Mucosa of rectum (tissue), 2 donors: ENCODE measurements at regions not wholly inside any gene's neighbourhood (a gene's known extent, or its start where the extent isn't known, plus 50 kb on each side); places are given as distances from the start of the nearest gene placed in this dataset.

ENCODE experiments used
- H3K27ac ChIP-seq, 2 donors: one replicate each; pipeline ENCODE4 v1.7.0; 2013; ENCODE audit warnings: inconsistent platforms in 2 of 2, low read depth in 2 of 2, low read length in 2 of 2
- H3K27me3 ChIP-seq, 2 donors: one replicate each; pipeline ENCODE4 v1.7.0; 2013; ENCODE audit warnings: low read length in 2 of 2; ENCODE audit not compliant: control insufficient read depth in 2 of 2, insufficient read depth in 2 of 2
- H3K36me3 ChIP-seq, 2 donors: one replicate each; pipeline ENCODE4 v1.7.0; 2013; ENCODE audit warnings: low read length in 2 of 2; ENCODE audit not compliant: control insufficient read depth in 2 of 2, insufficient read depth in 2 of 2
- H3K4me1 ChIP-seq, 2 donors: one replicate each; pipeline ENCODE4 v1.7.0; 2013; ENCODE audit warnings: low read length in 2 of 2, mild to moderate bottlenecking in 1 of 2; ENCODE audit not compliant: control insufficient read depth in 2 of 2, insufficient read depth in 2 of 2
- H3K4me3 ChIP-seq, 2 donors: one replicate each; pipeline ENCODE4 v1.7.0; 2013; ENCODE audit warnings: low read length in 2 of 2
- H3K9ac ChIP-seq, 2 donors: one replicate each; pipeline ENCODE4 v1.7.0; 2013; ENCODE audit warnings: low read length in 2 of 2, low read depth in 1 of 2, mild to moderate bottlenecking in 1 of 2
- H3K9me3 ChIP-seq, 2 donors: one replicate each; pipeline ENCODE4 v1.7.0; 2013; ENCODE audit warnings: low read length in 2 of 2; ENCODE audit not compliant: control insufficient read depth in 2 of 2
- donor health status: healthy.
- donor health status: Normal muscosa, but diverticular disease.

- no peaks in the 10 kb centered on the region for H3K9me3 ChIP-seq
Measured at GRCh38 chr13:68810660-68811059, 1297.0 kb upstream of the ATXN8OS start.

DNA sequence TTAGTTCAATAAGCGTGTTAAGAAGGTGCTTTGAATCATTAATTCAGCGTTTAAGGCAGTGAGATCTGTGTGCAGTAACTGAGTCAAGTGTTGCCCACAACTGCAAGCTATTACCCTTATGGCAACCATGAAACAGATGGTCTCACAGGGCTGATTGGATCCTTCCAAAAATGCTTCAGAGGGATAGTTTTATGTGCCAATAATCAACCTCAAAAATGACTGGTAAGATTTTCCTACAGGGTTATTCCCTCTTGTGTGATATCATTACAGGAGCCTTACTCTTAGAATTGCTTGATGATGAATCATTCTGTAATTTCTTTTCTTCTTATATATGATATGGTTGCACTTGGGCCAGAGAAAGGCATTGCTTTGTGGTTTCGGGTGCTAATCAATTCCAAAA lies 1299.2 kb upstream of the ATXN8OS start:
- Histone ChIP-seq H3K9me3 (no peaks in the 10 kb centered on the region), H3K4me3 (no peak overlapping the region), H3K27me3 (no peaks in the 10 kb centered on the region), H3K36me3 (no peaks in the 10 kb centered on the region), H3K4me1 (no peaks in the 10 kb centered on the region), H3K27ac (no peak overlapping the region), H3K9ac (no peak overlapping the region)

More at GRCh38 chr13:68810660-68811059, 1297.0 kb upstream of the ATXN8OS start:
- Histone ChIP-seq H3K4me1 (no peaks in the 10 kb centered on the region), H3K9ac (no peak overlapping the region), H3K36me3 (no peaks in the 10 kb centered on the region), H3K27me3 (no peaks in the 10 kb centered on the region), H3K4me3 (no peak overlapping the region), H3K27ac (no peak overlapping the region)

DNA sequence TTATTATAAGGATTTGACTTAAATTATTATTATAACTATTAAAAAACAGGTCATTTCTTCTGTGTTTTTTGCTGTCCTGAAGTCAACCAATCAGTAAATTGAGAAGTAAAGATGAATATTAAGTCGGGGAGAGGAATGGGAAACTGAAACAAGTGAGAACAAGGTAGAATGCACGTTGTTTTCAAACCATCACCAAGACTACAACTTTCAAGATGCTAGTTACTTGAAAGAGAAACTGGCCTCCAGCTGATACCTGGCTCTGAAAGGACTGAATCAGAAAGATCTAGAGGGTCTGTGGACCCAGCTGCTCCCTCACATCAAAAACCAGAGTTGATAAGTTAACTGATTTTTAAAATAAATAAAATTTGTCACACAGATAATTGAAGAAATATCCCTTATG lies 1301.5 kb upstream of the ATXN8OS start:
- H3K27me3 ChIP-seq = no peaks in the 10 kb centered on the region
- no peaks in the 10 kb centered on the region for H3K9me3 ChIP-seq
- no peak overlapping the region for H3K4me3 ChIP-seq
- no peak overlapping the region for H3K9ac ChIP-seq
- no peaks in the 10 kb centered on the region for H3K36me3 ChIP-seq
- H3K27ac ChIP-seq = no peak overlapping the region
- no peaks in the 10 kb centered on the region for H3K4me1 ChIP-seq

GRCh38 chr13:68784275-68784674 lies 1323.4 kb upstream of the ATXN8OS start:
- Histone ChIP-seq H3K9me3 (no peaks in the 10 kb centered on the region), H3K9ac (no peak overlapping the region), H3K4me1 (no peaks in the 10 kb centered on the region), H3K27me3 (no peaks in the 10 kb centered on the region), H3K4me3 (no peak overlapping the region), H3K36me3 (no peaks in the 10 kb centered on the region), H3K27ac (no peak overlapping the region)

DNA sequence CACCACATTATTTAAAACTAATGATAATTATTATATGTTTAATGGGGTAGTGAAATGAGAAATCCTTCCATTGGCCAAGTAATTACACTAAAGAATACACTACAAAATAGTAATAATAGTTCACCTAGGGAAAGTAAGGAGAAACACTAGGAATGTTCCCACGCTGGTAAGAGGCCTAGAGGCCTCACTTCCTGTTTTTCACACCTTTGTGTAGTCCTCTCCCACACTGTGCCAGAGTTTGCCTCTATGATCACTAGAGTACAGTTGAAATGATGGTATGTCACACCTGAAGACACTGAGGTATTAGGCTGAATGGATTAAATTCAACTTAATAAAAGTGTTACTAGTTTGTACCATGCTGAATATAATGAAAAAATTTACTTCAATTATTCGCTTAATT lies 1348.0 kb upstream of the ATXN8OS start:
- Histone ChIP-seq H3K27me3 (no peaks in the 10 kb centered on the region), H3K4me1 (no peaks in the 10 kb centered on the region), H3K27ac (no peak overlapping the region), H3K9me3 (no peaks in the 10 kb centered on the region), H3K36me3 (no peaks in the 10 kb centered on the region), H3K9ac (no peak overlapping the region), H3K4me3 (no peak overlapping the region)

GRCh38 chr13:68749796-68750195 lies 1357.8 kb upstream of the ATXN8OS start:
- Histone ChIP-seq H3K27ac (no peak overlapping the region), H3K27me3 (no peaks in the 10 kb centered on the region), H3K4me3 (no peak overlapping the region), H3K36me3 (no peaks in the 10 kb centered on the region), H3K9ac (no peak overlapping the region), H3K4me1 (no peaks in the 10 kb centered on the region), H3K9me3 (no peaks in the 10 kb centered on the region)

GRCh38 chr13:68748038-68748437 lies 1359.6 kb upstream of the ATXN8OS start:
- Histone ChIP-seq H3K9me3 (no peaks in the 10 kb centered on the region), H3K4me3 (no peak overlapping the region), H3K27me3 (no peaks in the 10 kb centered on the region), H3K27ac (no peak overlapping the region), H3K4me1 (no peaks in the 10 kb centered on the region), H3K36me3 (no peaks in the 10 kb centered on the region), H3K9ac (no peak overlapping the region)

DNA sequence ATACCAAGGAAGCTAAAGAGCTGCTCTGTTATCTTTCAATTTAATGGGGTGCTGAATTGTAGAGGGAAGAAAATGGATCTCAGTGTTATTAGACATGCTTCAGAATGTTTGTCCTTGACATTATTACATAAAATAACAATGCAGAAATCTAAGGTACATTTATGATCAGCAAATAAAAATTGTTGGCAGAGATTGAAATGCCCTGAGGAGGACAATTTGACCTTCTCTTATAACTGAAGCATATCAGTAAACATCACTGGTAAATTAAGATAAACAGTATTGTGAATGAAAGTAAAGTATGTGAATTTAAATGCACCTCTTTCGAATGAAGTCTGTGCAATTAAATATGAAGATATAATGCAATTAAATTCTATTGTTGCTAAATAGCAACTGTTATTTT lies 1362.1 kb upstream of the ATXN8OS start:
- Histone ChIP-seq H3K4me3 (no peak overlapping the region), H3K27ac (no peak overlapping the region), H3K27me3 (no peaks in the 10 kb centered on the region), H3K4me1 (no peaks in the 10 kb centered on the region), H3K9me3 (no peaks in the 10 kb centered on the region), H3K36me3 (no peaks in the 10 kb centered on the region), H3K9ac (no peak overlapping the region)

- H3K9me3 ChIP-seq = no peaks in the 10 kb centered on the region
- no peaks in the 10 kb centered on the region for H3K4me1 ChIP-seq
- no peaks in the 10 kb centered on the region for H3K27me3 ChIP-seq
- H3K36me3 ChIP-seq = no peaks in the 10 kb centered on the region
- H3K9ac ChIP-seq = no peak overlapping the region
- H3K4me3 ChIP-seq = no peak overlapping the region
- H3K27ac ChIP-seq = no peak overlapping the region
Measured at GRCh38 chr13:68736961-68737360, 1370.7 kb upstream of the ATXN8OS start.

GRCh38 chr13:68727798-68728197 lies 1379.8 kb upstream of the ATXN8OS start:
- H3K27ac ChIP-seq = no peak overlapping the region
- H3K9me3 ChIP-seq = no peaks in the 10 kb centered on the region
- no peaks in the 10 kb centered on the region for H3K36me3 ChIP-seq
- no peaks in the 10 kb centered on the region for H3K4me1 ChIP-seq
- H3K27me3 ChIP-seq = no peaks in the 10 kb centered on the region
- H3K4me3 ChIP-seq = no peak overlapping the region
- H3K9ac ChIP-seq = no peak overlapping the region

DNA sequence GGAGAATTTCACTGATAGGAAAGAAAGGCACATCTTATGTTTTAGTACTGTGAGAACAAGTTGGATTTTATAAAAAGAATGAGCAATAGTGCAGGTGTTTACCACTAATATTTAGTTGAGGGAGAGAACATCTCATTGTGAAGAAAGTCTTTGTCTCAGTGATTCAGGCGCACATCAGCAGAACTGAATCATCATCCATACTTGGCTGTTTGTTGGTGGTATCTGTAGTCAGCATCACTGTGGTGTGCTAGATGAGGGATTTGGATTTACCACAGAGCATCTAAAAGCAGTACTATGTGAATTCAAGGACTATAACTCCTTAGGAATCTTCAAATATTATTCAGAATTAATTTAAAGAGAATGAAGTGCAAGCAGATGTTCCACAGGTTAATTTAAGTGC lies 1380.5 kb upstream of the ATXN8OS start:
- no peaks in the 10 kb centered on the region for H3K4me1 ChIP-seq
- no peaks in the 10 kb centered on the region for H3K27me3 ChIP-seq
- no peak overlapping the region for H3K27ac ChIP-seq
- no peak overlapping the region for H3K4me3 ChIP-seq
- no peak overlapping the region for H3K9ac ChIP-seq
- no peaks in the 10 kb centered on the region for H3K9me3 ChIP-seq
- H3K36me3 ChIP-seq = no peaks in the 10 kb centered on the region
